ENCODE measurements at regions not wholly inside any gene's neighbourhood (a gene's known extent, or its start where the extent isn't known, plus 50 kb on each side); places are given as distances from the start of the nearest gene placed in this dataset.
"Not testable (repeated sequence)": the region's sequence is repeated elsewhere in the genome, so short reads cannot be mapped to it uniquely, and the experiment has no call there.

DNA sequence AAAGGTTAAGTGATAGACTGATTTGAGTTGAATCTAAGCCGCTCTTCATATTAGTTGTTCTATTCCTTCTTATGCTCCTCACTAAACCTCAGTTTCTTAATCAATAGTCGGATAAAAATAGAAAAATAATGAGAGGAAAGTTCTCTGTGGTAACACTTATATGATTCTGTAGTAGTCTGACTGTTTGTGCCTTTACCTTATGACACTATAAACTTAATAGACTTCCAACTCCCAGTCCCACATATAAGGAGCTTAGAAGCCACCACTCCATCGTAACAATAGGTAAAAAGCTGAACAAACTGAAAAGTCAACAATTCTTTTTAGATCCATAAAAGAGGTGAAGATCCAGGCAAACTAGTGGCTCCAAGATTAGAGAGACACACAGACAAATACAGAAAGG lies 192.3 kb downstream of the SPDYE17 start:
- not testable (repeated sequence) for DNase-seq

DNA sequence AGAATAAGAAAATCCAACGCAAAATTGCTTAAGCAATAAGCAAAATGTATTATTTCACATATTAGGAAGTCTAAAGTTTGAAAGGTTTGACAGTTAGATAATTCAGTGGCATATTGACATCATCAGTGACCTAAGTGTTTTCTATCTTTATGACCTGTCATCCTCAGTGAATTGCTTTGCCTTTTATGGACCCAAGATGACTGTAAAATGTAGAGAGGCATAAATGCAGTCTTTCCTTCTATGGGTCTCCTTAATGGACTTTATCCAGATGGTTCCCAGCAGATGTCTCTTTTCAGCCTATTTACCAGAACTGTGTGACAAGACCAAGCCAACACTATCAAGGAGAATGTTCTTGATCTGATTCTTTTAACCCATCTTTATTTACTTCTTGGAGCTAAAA lies 192.9 kb downstream of the SPDYE17 start:
- DNase-seq, result not testable (repeated sequence)

DNA sequence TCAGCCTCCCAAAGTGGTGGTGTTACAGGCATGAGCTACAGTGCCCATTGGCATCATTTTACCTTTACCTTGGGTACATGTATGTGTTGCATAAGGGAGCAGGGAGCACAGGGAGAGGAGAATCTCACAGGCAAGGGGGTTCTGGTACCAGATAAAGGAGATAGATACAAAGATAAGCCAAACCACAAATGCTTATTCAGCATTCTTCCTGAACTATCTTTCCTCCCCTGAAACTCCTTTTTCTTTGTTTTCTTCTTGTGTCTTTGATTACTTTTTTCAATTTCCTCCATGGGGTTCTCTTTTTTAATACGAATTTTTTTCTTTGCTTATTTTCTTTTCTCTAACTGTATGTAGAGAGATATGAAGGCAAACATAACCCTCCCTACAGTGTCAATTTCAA lies 193.8 kb downstream of the SPDYE17 start:
- not testable (repeated sequence) for DNase-seq

DNA sequence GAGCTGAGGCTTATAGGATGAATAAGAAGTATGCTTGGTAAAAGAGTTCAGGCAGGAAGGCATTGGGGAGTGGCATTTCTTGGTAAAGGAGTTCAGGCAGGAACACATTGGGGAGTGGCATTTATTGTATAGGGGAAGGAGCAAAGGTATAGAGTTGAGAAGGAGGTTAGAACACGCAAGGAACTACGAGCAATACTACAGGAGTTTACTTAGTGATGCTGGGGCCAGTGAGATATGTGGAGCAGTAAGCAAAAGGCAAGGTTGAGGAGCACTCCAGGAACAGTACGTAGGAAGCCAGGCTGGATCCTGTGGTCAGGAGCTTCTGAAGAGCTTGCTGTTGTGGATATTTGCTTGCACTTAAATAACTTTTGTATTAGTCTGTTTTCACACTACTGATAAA lies 202.2 kb upstream of the POMZP3 start:
- not testable (repeated sequence) for DNase-seq

DNA sequence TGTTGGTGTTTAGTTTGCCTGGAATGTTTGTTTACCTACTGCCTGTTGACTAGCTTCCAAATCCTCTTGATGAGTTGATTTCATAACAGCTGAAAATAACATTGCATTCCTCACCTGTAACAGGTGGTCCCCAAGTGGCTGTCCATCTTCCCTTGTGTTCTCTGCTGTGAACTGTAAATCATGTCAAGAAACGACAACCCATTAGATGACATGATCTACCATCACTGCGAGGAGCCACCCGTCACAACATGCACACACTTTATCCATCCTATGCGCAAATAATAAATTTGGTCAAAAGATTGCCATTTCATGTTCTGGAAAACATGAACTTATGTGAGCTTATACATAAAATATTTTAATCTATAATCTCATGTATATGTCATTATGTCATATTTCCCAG lies 199.1 kb upstream of the POMZP3 start:
- DNase-seq, result not testable (repeated sequence)

DNA sequence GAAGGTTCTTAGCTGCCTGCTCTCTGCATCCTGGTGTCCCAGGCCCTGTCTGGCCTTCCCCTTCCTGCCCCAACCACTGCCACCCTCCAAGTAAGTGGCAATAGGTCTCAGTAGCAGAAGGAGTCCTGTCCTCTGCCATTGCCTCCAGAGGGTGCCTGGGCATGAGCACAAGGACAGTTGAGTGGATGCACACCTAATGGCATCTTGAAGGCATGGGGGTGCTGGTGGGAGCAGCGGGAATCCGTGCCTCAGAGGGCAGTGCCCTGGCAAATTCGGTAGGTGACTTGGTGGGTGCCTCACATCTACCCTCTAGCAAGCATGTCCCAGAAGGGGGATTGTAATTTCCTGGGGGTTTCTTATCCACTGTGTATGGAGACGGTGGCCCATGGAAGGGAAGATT lies 182.8 kb upstream of the POMZP3 start:
- DNase-seq, result not testable (repeated sequence)

DNA sequence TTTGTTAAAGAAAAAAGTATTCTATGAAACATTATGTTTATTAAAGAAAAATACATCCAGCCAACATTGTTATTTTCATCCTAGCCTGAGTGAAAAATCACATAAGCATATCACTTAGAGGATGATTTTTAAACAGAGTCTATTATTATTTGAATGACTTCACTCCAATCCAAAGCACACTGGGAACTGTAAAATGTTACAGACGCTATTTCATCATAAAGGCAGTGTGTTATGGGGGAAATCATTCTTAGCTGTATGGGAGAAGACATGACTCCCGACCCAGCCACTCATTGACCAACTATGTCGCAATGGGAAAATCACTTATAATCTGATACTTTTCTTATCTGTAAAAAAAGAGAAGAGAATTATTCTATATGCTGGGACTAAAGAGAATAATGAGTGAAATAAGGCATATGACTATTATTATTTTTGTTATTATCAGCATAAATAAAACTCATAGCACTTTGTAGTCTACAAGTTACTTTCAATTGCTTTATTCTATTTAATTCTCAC lies 180.6 kb upstream of the POMZP3 start:
- DNase-seq, result not testable (repeated sequence)

DNA sequence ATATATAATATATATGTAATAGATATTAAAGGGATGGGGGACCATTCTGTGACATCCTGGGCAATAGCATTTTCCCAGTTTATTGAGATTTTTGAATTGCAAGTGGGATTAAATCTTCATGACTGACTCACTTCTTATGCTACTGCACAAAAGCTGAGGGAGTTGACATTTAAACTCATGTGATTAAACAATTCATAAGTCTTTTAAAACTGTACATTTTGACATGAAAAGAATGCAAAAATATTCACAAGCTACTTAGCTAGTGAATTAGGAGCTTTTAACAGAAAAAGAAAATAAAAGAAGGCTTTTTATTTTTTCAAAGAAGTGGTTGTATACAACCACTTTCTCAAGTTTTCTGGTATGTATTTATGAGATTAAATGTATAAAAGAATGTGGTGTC lies 179.4 kb upstream of the POMZP3 start:
- DNase-seq, result not testable (repeated sequence)

DNA sequence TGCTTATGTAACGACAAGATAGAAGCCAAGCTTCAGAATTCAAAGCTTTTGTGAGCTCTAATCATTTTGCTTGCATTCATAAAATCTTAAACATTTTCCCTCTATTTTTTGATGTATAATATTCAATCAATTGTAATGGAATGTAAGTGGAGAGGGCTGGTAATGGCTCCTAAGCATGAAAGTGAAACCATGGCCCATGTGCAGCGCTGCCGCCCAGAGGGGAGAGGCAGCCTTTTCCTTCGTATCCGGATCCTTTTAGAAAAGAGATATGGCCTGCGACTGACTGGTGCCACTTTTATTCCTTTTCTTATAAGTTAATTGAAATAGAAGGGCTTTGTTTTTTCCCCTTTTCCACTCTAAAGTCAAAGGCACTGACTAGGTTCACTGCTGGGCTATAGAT lies 178.9 kb upstream of the POMZP3 start:
- not testable (repeated sequence) for DNase-seq

DNA sequence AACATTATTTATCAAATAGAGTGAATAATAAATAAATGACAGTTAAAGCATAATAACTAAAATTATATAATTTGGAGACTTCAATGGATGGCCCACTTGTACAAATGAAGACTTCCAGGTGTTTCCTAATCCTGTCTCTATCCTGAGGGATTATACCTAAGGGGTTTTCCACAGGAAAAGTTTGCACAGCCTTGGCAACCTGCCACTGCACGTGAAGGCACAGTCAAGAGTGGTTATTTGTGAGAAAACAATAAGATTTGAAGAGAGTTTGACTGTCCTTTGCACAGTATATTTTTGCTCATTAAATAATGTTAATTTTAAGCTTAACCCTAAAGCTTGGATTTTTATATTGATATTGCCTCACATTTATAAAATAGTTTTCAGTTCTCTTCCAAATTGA lies 178.2 kb upstream of the POMZP3 start:
- not testable (repeated sequence) for DNase-seq

DNA sequence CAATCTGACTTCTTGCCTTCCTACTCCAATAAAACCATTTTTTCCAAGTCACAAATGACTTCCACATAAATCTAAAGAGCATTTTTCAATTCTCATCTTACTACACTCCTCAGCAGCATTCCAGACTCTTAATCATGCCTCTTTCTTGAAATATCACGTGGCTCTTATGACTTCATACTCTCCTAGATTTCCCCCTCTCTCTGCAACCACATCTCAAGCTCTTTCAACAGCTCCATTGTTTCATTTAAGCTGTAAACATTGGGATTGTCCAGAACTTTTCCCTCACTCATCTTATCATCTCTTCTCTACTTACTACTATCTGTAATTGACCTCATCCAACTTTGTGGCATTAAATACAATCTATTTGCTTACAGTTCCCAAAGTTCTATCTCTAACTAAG lies 170.6 kb upstream of the POMZP3 start:
- not testable (repeated sequence) for DNase-seq

DNA sequence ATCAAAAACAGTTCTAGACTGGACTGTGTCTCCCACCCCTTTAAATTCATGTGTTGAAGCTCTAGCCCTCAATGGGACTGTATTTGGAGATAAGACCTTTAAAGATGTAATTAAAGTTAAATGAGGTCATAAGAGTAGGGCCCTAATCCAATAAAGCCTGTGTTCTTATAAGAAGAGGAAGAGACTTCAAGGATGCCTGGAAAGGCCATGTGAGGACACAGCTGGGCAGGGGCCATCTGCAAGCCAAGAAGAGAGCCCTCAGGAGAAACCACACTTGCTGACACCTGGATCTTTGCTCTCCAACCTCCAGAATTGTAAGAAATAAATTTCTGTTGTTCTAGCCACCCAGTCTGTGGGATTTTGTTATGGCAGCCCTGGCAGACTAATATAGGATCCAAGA lies 153.6 kb upstream of the POMZP3 start:
- DNase-seq, result not testable (repeated sequence)

DNA sequence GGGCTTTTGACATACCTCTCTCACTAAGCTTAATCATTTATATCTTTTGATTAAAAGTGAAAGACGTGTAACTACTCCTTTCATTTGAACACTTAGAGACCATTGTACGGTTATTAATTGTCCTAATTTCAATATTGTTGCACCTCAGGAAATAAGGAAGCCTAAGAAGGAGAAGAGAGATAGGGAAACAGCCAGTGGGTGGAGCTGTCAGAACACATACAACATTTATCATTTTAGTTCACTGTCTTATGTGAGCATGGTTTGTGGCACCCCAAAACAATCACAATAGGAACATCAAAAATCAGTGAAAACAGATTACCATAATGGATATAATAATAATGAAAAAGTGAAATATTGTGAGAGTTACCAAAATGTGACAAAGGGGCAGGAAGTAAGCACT lies 147.2 kb upstream of the POMZP3 start:
- DNase-seq, result not testable (repeated sequence)

DNA sequence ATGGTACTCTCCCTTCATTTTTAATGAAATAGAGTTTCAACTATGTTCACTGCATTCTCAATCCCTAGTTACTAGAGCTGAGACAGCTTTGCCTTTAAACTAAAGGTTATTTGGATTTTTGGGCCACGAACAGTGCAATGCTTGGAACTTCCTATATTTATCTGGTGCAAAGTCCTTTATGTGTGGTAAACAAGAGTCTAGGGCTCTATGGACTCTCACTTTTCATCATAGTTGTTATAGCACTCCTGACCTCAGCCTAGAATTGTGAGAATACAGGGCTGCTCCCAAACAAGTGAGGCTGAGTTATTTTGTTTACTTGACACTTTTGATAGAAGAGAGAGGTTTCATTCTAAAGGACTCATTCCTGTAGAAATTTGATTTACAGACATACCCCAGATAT lies 144.9 kb upstream of the POMZP3 start:
- DNase-seq, result not testable (repeated sequence)

DNA sequence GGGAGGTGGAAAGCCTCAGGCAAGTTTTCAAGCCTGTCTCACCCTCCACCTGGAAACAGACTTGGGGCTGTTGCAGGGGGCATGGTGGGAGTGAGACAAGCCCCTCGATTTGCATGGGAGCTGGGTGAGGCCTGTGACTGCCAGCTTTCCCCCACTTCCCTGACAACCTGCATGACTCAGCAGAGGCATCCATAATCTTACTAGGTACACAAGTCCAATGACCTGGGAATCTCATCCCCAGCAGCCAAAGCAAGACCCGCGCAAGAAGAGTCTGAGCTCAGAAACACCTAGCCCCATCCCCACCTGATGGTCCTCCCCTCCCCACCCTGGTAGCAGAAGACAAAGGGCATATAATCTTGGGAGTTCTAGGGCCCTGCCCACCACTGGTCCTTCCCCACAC lies 136.9 kb upstream of the POMZP3 start:
- DNase-seq, result not testable (repeated sequence)

DNA sequence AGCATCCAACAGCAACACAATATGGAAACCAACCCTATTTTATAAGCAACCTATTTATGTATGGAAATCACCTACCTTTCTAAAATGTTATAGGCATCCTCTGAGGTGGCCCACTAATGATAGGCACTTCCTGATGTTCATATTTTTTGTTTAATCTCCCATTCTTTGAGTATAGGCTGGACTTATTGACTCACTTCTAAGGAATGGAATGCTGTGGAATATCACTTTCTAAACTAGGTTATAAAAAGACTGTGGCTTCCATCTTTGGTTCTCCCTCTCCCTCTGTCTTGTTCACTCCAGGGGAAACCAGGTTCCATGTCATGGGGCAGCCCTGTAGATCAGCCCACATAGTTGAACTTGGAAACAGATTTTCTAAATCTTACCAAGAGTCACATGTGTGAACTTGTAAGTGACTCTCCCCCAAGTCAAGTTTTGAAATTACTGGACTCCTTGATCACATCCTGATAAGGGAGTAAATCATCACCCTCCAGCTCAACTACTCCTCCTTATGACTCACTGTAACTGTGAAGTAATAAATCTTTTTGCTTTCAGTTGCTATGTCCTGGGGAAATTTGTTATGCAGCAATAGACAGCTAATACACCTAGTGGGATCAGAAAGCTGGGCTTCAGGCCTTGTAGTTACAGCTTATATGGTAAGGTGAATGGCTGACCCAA lies 133.6 kb upstream of the POMZP3 start:
- not testable (repeated sequence) for DNase-seq

DNA sequence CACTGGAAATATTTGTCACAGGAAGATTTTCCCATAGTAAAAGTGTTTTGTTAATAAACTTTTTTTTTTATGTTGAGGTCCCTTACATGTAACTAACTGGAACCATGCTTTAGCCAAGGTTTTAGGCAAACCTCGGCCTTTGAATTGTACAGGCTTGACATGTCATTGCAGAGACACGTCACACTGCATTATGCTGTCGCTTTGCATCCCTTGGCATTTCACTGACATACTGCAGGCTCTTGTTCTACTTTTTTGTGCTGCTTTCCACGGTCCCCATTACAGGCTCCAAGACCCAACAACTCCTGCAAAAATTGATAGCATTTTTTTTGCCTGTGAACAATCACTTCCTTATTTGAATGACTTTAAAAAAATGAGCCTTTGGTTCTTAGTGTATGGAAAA lies 112.5 kb upstream of the POMZP3 start:
- not testable (repeated sequence) for DNase-seq

DNA sequence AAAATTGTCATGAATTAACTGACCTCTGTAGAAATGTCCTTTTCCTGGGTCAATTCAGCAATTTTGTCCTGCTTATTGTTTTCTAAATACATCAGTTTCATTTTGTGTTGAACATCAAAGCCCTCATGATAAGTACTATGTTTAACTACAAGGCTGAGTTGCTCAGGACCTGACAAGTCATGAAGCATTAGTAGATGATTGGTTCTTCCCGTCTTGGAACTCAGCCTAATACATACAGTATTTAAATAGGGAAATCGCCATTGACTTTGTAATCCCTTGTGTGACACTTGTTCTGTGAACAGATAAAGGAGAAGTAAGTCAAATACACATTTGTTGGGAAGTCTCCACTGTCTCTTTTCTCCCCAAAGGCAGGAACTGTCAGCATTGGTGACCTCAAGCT lies 109.6 kb upstream of the POMZP3 start:
- DNase-seq, result not testable (repeated sequence)

DNA sequence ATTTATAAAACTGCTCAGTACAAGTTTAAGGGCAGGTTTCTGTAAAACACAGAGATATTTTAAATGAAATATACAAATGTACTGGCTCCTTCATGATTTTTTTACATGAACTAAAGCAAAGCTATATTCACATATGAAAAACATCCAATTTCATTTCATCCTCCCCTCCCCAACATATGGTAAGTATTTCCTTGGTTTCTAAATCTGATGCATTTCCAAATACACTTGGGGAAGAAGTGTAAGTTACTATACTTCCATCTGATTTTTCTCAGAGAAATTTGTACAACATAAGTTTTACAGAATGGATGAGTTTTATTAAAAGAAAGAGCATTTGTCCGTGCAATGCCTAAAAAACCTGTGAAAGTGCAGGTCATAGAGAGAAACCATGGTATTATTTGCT lies 109.0 kb upstream of the POMZP3 start:
- not testable (repeated sequence) for DNase-seq

DNA sequence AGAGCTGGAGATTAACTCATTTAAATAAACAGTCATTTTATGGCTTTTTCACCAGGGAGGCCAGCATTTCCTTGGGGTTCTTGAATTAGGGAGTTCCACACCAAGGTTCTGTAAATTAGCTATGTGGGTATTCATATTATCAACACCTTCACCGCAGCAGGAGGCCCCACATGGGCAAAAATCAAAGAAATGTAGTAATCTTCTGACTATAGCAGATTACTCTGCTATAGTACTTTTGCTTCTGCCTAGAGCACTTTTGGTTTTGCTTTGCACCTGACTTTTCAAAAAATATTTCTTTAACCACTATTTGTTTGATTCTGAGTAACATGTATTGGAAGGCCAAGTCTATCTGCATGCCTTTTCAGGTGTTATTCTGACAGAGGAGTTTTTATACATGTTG lies 108.6 kb upstream of the POMZP3 start:
- not testable (repeated sequence) for DNase-seq

DNA sequence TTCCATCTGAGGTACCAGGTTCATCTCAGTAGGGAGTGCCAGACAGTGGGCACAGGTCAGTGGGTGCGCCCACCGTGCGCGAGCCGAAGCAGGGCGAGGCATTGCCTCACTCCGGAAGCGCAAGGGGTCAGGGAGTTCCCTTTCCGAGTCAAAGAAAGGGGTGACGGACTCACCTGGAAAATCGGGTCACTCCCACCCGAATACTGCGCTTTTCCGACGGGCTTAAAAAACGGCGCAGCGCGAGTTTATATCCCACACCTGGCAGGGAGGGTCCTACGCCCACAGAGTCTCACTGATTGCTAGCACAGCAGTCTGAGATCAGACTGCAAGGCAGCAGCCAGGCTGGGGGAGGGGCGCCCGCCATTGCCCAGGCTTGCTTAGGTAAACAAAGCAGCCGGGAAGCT lies 101.5 kb upstream of the POMZP3 start:
- DNase-seq, result not testable (repeated sequence)

DNA sequence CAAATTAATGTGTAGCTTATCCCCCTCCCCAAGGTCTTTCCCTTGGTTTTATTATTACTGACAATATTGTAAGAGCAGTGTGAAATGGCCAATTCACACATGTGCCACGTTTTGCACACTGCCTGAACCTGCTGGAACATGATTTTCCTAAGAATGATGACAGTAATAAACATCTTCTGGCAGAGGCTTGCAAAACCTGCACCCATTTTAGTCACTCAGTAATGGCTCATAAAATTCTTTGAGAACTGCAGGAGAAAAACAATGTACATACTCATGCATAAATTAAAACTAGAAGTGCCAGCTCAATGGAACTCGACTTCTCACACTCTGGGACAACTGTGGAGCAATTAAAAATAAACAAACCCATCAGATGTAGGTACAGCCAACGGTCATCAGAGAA lies 96.8 kb upstream of the POMZP3 start:
- DNase-seq, result not testable (repeated sequence)

DNA sequence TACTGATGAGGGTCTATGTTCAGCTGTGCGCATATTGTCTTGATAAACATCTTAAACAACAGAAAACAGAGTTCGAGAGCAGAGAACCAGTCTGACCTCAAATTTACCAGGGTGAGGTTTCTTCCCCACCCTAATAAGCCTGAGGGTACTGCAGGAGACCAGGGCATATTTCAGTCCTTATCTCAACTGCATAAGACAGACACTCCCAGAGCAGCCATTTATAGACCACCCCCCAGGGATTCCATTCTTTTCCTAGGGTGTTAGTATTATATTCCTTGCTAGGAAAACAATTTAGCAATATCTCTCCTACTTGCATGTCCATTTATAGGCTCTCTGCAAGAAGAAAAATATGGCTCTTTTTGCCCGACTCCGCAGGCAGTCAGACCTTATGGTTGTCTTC lies 89.5 kb upstream of the POMZP3 start:
- DNase-seq, result not testable (repeated sequence)

DNA sequence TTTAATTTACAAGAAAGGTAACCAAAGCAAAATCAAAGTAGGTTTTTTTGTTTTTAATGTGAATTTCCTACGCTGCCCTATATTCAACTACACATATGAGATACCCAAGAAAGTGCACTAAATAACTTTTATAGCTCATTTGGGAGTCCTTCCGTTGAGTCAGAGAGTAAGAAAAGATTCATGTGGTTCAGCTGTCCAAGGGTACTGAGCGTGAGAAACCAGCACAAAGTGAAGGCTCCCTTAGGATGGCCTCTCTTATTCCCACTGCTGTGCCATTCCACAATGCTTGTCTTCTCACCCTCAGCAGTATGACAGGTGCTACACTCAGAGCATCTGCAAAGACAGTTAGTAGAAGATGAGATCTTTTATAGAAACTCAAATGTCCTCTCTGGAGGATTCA lies 85.8 kb upstream of the POMZP3 start:
- not testable (repeated sequence) for DNase-seq

DNA sequence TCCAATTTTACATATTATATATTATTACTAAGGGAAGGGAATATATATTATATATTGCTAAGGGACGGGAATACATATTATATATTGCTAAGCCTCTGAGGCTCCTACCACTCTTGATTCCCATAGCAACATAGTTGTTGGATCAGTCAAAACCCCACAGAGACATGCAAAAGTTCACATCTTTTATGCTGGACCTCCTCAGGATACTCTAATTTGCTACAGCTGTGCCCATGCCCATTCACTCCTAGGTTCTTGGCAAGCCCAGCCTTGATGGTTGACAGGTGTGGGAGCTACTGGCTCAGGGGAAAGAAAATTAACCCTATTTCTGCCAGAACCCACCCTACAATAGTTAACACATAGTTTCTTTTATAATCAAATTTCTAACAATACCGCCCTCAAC lies 84.6 kb upstream of the POMZP3 start:
- peak; percentile 75 for DNase-seq

Measured in NCI-H1092 (cell line).